Bronchial epithelial cell (primary cell): ENCODE measurements at regions not wholly inside any gene's neighbourhood (a gene's known extent, or its start where the extent isn't known, plus 50 kb on each side); places are given as distances from the start of the nearest gene placed in this dataset.
A peak's percentile ranks its signal among the peaks of the same experiment; 100 is the strongest.

Experiments
- DNase-seq: peaks from one replicate; pipeline ENCODE4 v3.0.0-alpha.2; 2010; ENCODE audit warnings: low read depth
- FAIRE-seq: peaks from 2 replicates; lab custom pipeline; 2011; peaks lifted over from hg19 to GRCh38; lab: Jason Lieb, UNC
- H3K27me3 ChIP-seq: 2 replicates; pipeline ENCODE4 v1.5.1; 2011; ENCODE audit warnings: low read length; ENCODE audit not compliant: control insufficient read depth, insufficient read depth
- H3K36me3 ChIP-seq: 2 replicates; pipeline ENCODE4 v1.5.1; 2011; ENCODE audit warnings: low read length; ENCODE audit not compliant: control insufficient read depth, insufficient read depth
- H3K4me3 ChIP-seq: 2 replicates; pipeline ENCODE4 v1.5.1; 2011; ENCODE audit warnings: mild to moderate bottlenecking, low read depth, low read length, control low read depth
- TF ChIP-seq, protein P1 (sequence below): IDR thresholded peaks from 2 replicates; pipeline ENCODE4 v1.5.1; 2011; ENCODE audit warnings: mild to moderate bottlenecking, moderate library complexity, low read length, control low read depth, inconsistent platforms; ENCODE audit not compliant: insufficient read depth, severe bottlenecking

DNA sequence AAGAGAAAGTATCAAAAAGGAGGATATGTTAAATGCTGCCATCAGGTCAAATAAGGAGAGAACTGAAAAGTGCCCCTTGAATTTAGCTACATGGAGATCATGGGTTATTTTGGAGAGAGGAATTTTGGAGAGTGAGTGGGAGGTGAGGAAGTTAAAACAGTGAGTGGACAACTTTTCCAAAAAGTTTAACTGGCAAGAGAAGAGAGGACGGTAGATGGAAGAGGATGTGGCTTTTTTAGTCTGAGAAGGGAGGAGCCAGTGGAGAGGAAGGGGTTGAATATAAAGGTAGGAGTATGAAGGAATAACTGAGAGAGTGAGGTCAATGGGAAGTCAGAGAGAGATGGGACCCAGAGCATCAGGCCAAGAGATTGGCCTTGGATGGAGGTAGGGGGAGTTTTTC lies 62.5 kb upstream of the NFE2L2 start:
- DNase-seq (no peak), FAIRE-seq (no peak)
- H3K27me3 ChIP-seq: no peaks in the 10 kb centered on the region
- TF ChIP-seq, protein P1, sequence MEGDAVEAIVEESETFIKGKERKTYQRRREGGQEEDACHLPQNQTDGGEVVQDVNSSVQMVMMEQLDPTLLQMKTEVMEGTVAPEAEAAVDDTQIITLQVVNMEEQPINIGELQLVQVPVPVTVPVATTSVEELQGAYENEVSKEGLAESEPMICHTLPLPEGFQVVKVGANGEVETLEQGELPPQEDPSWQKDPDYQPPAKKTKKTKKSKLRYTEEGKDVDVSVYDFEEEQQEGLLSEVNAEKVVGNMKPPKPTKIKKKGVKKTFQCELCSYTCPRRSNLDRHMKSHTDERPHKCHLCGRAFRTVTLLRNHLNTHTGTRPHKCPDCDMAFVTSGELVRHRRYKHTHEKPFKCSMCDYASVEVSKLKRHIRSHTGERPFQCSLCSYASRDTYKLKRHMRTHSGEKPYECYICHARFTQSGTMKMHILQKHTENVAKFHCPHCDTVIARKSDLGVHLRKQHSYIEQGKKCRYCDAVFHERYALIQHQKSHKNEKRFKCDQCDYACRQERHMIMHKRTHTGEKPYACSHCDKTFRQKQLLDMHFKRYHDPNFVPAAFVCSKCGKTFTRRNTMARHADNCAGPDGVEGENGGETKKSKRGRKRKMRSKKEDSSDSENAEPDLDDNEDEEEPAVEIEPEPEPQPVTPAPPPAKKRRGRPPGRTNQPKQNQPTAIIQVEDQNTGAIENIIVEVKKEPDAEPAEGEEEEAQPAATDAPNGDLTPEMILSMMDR: no peak
- no peak overlapping the region for H3K4me3 ChIP-seq
- no peaks in the 10 kb centered on the region for H3K36me3 ChIP-seq

DNA sequence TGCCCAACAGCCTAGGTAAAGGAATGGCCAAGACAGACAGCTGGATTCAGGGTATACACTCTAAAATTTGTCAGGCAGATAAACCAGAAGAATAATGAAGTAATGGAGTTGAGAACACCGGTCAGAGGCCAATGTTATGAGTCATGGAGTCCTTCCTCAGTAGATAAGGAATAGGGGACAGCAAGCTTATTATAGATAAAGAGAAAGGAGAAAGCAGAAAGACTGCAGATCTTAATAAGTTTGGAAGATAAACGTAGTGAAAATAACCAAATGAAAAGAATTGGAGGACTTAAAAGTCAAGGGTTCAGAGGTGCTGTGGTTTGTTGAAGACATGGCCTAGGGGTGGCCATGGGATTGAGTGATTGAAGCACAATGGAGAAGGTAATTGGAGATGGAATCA lies 63.5 kb upstream of the NFE2L2 start:
- DNase-seq (no peak), FAIRE-seq (no peak)
- TF ChIP-seq, protein P1: no peak
- Histone ChIP-seq H3K4me3 (no peak overlapping the region), H3K27me3 (no peaks in the 10 kb centered on the region), H3K36me3 (no peaks in the 10 kb centered on the region)

DNA sequence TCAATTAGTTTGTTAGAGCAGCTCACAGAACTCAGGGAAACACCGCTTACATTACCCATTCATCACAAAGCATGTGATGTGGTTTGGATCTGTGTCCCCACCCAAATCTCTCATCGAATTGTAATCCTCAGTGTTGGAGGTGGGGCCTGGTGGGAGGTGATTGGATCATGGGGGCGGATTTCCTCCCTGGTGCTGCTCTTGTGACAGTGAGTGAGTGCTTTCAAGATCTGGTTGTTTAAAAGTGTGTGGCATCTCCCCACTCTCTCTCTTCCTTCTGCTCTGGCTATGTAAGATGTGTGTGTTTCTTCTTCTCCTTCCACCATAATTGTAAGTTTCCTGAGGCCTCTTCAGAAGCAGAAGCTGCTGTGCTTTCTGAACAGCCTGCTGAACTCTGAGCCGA lies 63.5 kb upstream of the AGPS start:
- H3K4me3 ChIP-seq: no peak overlapping the region
- TF ChIP-seq, protein P1: no peak
- no peak for FAIRE-seq
- DNase-seq: no peak
- H3K36me3 ChIP-seq: no peaks in the 10 kb centered on the region
- H3K27me3 ChIP-seq: no peaks in the 10 kb centered on the region

- no peak for FAIRE-seq
- no peak overlapping the region for H3K4me3 ChIP-seq
- peaks cover 2% of the 10 kb centered on the region for H3K36me3 ChIP-seq
- no peaks in the 10 kb centered on the region for H3K27me3 ChIP-seq
- no peak for DNase-seq
- TF ChIP-seq, protein P1: no peak
Measured at GRCh38 chr2:177331466-177331997, 61.0 kb upstream of the AGPS start.

- TF ChIP-seq, protein P1: peak; percentile 58
- no peak for FAIRE-seq
- peaks cover 2% of the 10 kb centered on the region for H3K36me3 ChIP-seq
- peak; percentile 68 for DNase-seq
- H3K27me3 ChIP-seq: no peaks in the 10 kb centered on the region
- H3K4me3 ChIP-seq: no peak overlapping the region
Measured at GRCh38 chr2:177332026-177332991, 60.3 kb upstream of the AGPS start.
